ENCODE measurements at regions not wholly inside any gene's neighbourhood (a gene's known extent, or its start where the extent isn't known, plus 50 kb on each side); places are given as distances from the start of the nearest gene placed in this dataset.

DNA sequence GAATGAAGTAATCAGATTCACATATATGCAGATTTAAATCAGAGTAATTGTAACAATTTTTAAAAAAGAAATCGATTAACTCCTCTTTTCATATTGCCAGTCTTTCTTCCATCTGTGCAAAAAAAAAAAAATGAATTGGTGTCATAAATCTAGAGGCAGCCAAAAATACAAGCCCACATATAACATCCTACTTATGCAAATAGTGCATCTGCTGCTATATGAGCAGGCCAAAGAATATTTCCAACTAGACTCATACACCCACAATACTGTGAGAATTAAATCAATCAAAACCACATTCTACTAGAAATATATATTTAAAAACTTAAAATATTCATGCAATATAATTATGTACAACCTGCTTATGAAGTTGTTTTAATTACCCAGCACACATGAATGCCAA lies 298.1 kb upstream of the TRAM1L1 start:
- Histone ChIP-seq H3K79me2 (ENCODE audit: insufficient read depth, low read depth) (no peaks in the 10 kb centered on the region), H3K4me2 (no peak overlapping the region), H3K27me3 (ENCODE audit: insufficient read depth, low read depth) (no peaks in the 10 kb centered on the region)

GRCh38 chr4:117385526-117385925 lies 300.1 kb upstream of the TRAM1L1 start:
- Histone ChIP-seq H4K20me1 (ENCODE audit: insufficient read depth) (no peaks in the 10 kb centered on the region), H3K4me1 (ENCODE audit: low read depth, poor library complexity, severe bottlenecking) (no peaks in the 10 kb centered on the region), H3K27ac (no peak overlapping the region), H3K4me3 (IDR thresholded peaks at IDR 0.05; ENCODE audit: insufficient read depth, low read depth, low read length) (no peak overlapping the region), H3K36me3 (ENCODE audit: insufficient read depth) (no peaks in the 10 kb centered on the region), H3K4me2 (no peak overlapping the region), H3K79me2 (ENCODE audit: insufficient read depth, low read depth) (no peaks in the 10 kb centered on the region), H3K9ac (no peak overlapping the region), H2AFZ (ENCODE audit: low read depth) (no peak overlapping the region), H3K27me3 (ENCODE audit: insufficient read depth, low read depth) (no peaks in the 10 kb centered on the region)
- TF ChIP-seq, protein P1, sequence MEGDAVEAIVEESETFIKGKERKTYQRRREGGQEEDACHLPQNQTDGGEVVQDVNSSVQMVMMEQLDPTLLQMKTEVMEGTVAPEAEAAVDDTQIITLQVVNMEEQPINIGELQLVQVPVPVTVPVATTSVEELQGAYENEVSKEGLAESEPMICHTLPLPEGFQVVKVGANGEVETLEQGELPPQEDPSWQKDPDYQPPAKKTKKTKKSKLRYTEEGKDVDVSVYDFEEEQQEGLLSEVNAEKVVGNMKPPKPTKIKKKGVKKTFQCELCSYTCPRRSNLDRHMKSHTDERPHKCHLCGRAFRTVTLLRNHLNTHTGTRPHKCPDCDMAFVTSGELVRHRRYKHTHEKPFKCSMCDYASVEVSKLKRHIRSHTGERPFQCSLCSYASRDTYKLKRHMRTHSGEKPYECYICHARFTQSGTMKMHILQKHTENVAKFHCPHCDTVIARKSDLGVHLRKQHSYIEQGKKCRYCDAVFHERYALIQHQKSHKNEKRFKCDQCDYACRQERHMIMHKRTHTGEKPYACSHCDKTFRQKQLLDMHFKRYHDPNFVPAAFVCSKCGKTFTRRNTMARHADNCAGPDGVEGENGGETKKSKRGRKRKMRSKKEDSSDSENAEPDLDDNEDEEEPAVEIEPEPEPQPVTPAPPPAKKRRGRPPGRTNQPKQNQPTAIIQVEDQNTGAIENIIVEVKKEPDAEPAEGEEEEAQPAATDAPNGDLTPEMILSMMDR (conservative IDR thresholded peaks at IDR 0.05; ENCODE audit: low read depth, low read length), result no peak

More for the DNA sequence above, 298.1 kb upstream of the TRAM1L1 start:
- Histone ChIP-seq H3K36me3 (ENCODE audit: insufficient read depth) (no peaks in the 10 kb centered on the region), H3K4me3 (IDR thresholded peaks at IDR 0.05; ENCODE audit: insufficient read depth, low read depth, low read length) (no peak overlapping the region), H3K27ac (no peak overlapping the region), H3K9ac (no peak overlapping the region), H4K20me1 (ENCODE audit: insufficient read depth) (no peaks in the 10 kb centered on the region), H3K4me1 (ENCODE audit: low read depth, poor library complexity, severe bottlenecking) (peaks cover 10% of the 10 kb centered on the region), H2AFZ (ENCODE audit: low read depth) (no peak overlapping the region)
- TF ChIP-seq, protein P1 (conservative IDR thresholded peaks at IDR 0.05; ENCODE audit: low read depth, low read length), result no peak

- Histone ChIP-seq H4K20me1 (ENCODE audit: insufficient read depth) (no peaks in the 10 kb centered on the region), H3K4me3 (IDR thresholded peaks at IDR 0.05; ENCODE audit: insufficient read depth, low read depth, low read length) (no peak overlapping the region), H3K36me3 (ENCODE audit: insufficient read depth) (no peaks in the 10 kb centered on the region), H3K4me2 (no peak overlapping the region), H3K27me3 (ENCODE audit: insufficient read depth, low read depth) (no peaks in the 10 kb centered on the region), H3K27ac (no peak overlapping the region), H3K9ac (no peak overlapping the region), H3K79me2 (ENCODE audit: insufficient read depth, low read depth) (no peaks in the 10 kb centered on the region), H3K4me1 (ENCODE audit: low read depth, poor library complexity, severe bottlenecking) (no peaks in the 10 kb centered on the region), H2AFZ (ENCODE audit: low read depth) (no peak overlapping the region)
- TF ChIP-seq, protein P1 (conservative IDR thresholded peaks at IDR 0.05; ENCODE audit: low read depth, low read length), result no peak
These were observed 301.7 kb upstream of the TRAM1L1 start for GRCh38 chr4:117387072-117387471.

- H3K4me2 ChIP-seq, result no peak overlapping the region
- H3K4me1 ChIP-seq (ENCODE audit: low read depth, poor library complexity, severe bottlenecking), result no peaks in the 10 kb centered on the region
- no peak overlapping the region for H3K27ac ChIP-seq
- H3K36me3 ChIP-seq (ENCODE audit: insufficient read depth), result no peaks in the 10 kb centered on the region; the same call in 1 of the 2 replicates
- H3K4me3 ChIP-seq (IDR thresholded peaks at IDR 0.05; ENCODE audit: insufficient read depth, low read depth, low read length), result no peak overlapping the region
- TF ChIP-seq, protein P1 (conservative IDR thresholded peaks at IDR 0.05; ENCODE audit: low read depth, low read length), result no peak
- no peaks in the 10 kb centered on the region for H3K79me2 ChIP-seq (ENCODE audit: insufficient read depth, low read depth)
- no peak overlapping the region for H2AFZ ChIP-seq (ENCODE audit: low read depth)
- H4K20me1 ChIP-seq (ENCODE audit: insufficient read depth), result no peaks in the 10 kb centered on the region
- H3K27me3 ChIP-seq (ENCODE audit: insufficient read depth, low read depth), result no peaks in the 10 kb centered on the region
- H3K9ac ChIP-seq, result no peak overlapping the region
These were observed 314.9 kb upstream of the TRAM1L1 start for GRCh38 chr4:117400039-117400835.

Data from KMS-11 (cell line).